ENCODE measurements at regions not wholly inside any gene's neighbourhood (a gene's known extent, or its start where the extent isn't known, plus 50 kb on each side); places are given as distances from the start of the nearest gene placed in this dataset.

DNA sequence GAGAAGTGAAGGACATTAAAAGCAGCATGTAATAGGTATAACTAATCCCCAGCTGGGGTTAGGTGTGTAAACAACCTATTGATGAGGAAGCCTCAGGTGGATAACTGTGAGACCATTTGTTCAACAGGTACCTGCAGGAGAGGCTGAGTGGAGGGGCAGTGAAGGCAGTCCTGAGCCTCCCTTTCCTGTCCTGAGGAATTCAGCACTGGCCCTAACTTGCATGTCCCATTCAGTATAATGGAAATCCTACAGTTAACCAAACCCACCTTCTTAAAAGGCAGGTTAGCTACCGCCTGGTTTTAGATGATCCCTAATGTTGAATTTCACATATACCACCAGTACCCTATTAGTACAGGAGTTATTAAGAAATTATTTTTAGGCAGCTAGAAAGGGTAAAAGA lies 225.9 kb upstream of the GOT2 start:
- TF ChIP-seq SIN3A (IDR thresholded peaks at IDR 0.05; ENCODE audit: borderline replicate concordance, insufficient read depth, low read length) (no peak), FOXP2 (optimal IDR thresholded peaks at IDR 0.05; ENCODE audit: borderline replicate concordance, extremely low read depth, extremely low read length, insufficient read depth) (no peak), POLR2AphosphoS5 (IDR thresholded peaks at IDR 0.05; ENCODE audit: low read depth, low read length) (no peak), TAF1 (IDR thresholded peaks at IDR 0.05; ENCODE audit: borderline replicate concordance, insufficient read depth, low read length) (no peak)
- TF ChIP-seq, protein P1, sequence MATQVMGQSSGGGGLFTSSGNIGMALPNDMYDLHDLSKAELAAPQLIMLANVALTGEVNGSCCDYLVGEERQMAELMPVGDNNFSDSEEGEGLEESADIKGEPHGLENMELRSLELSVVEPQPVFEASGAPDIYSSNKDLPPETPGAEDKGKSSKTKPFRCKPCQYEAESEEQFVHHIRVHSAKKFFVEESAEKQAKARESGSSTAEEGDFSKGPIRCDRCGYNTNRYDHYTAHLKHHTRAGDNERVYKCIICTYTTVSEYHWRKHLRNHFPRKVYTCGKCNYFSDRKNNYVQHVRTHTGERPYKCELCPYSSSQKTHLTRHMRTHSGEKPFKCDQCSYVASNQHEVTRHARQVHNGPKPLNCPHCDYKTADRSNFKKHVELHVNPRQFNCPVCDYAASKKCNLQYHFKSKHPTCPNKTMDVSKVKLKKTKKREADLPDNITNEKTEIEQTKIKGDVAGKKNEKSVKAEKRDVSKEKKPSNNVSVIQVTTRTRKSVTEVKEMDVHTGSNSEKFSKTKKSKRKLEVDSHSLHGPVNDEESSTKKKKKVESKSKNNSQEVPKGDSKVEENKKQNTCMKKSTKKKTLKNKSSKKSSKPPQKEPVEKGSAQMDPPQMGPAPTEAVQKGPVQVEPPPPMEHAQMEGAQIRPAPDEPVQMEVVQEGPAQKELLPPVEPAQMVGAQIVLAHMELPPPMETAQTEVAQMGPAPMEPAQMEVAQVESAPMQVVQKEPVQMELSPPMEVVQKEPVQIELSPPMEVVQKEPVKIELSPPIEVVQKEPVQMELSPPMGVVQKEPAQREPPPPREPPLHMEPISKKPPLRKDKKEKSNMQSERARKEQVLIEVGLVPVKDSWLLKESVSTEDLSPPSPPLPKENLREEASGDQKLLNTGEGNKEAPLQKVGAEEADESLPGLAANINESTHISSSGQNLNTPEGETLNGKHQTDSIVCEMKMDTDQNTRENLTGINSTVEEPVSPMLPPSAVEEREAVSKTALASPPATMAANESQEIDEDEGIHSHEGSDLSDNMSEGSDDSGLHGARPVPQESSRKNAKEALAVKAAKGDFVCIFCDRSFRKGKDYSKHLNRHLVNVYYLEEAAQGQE (IDR thresholded peaks at IDR 0.05; ENCODE audit: insufficient read depth in 1 of 2, low read depth in 2 of 2, low read length in 2 of 2), result no peak

DNA sequence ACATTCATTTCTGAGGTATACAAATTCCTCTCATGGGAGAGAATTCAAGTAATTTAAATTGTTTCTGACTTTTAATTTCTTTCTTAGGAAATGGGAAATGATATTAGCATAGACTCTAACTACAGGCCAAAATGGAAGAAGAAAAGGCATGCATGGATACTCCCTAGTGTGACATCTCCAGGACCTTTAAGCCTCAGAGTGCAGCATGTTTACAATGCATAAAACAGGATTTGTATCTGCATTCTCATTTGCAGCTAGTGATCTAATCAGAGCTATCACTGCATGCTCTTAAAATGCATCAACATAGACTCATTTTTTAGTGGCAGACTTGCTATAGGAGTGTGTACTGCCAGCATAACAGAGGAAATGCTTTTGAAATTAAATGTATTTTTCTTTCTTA lies 224.6 kb upstream of the GOT2 start:
- TF ChIP-seq TAF1 (IDR thresholded peaks at IDR 0.05; ENCODE audit: borderline replicate concordance, insufficient read depth, low read length), result no peak
- TF ChIP-seq FOXP2 (optimal IDR thresholded peaks at IDR 0.05; ENCODE audit: borderline replicate concordance, extremely low read depth, extremely low read length, insufficient read depth), result no peak
- TF ChIP-seq, protein P1 (IDR thresholded peaks at IDR 0.05; ENCODE audit: insufficient read depth in 1 of 2, low read depth in 2 of 2, low read length in 2 of 2), result no peak
- TF ChIP-seq SIN3A (IDR thresholded peaks at IDR 0.05; ENCODE audit: borderline replicate concordance, insufficient read depth, low read length), result no peak
- no peak for TF ChIP-seq POLR2AphosphoS5 (IDR thresholded peaks at IDR 0.05; ENCODE audit: low read depth, low read length)

DNA sequence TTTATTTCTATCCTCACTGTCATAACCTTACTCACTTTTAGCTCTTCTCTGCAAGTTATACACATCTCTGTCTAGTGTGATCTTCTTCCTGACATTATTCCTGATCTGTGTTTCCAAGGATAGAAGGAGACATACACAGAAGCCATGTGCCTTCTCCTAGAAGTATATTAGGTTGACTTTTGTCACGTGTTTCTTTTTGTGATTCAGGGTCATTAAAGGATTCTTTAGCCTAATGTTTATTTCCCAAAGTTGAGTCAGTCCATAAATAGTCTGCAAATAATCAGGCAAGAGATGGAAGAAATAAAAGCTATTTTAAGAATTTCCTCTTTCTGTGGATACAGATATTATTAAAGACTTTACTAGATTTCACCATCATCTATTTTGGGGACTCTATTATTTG lies 214.1 kb upstream of the GOT2 start:
- no peak for TF ChIP-seq TAF1 (IDR thresholded peaks at IDR 0.05; ENCODE audit: borderline replicate concordance, insufficient read depth, low read length)
- TF ChIP-seq SIN3A (IDR thresholded peaks at IDR 0.05; ENCODE audit: borderline replicate concordance, insufficient read depth, low read length), result no peak
- no peak for TF ChIP-seq FOXP2 (optimal IDR thresholded peaks at IDR 0.05; ENCODE audit: borderline replicate concordance, extremely low read depth, extremely low read length, insufficient read depth)
- TF ChIP-seq POLR2AphosphoS5 (IDR thresholded peaks at IDR 0.05; ENCODE audit: low read depth, low read length), result no peak
- TF ChIP-seq, protein P1 (IDR thresholded peaks at IDR 0.05; ENCODE audit: insufficient read depth in 1 of 2, low read depth in 2 of 2, low read length in 2 of 2), result no peak

DNA sequence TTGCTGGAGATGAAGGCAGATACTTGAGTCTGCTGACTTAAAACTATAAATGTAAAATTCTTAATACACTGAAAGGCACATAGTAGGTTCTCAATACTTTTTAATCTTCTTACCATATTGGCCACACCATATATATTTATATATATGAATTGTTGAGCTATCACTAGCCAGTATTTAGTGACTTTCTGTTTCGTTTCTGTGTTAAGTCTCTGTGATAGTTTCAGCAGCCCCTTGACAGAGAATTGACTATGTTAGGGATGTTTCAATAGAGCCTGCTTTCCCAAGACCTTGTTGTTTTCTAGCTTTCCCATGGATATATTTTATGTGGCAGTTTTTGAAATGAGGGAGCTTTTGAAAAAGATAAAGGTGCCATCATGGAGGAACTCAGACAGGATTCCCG lies 206.5 kb upstream of the GOT2 start:
- no peak for TF ChIP-seq POLR2AphosphoS5 (IDR thresholded peaks at IDR 0.05; ENCODE audit: low read depth, low read length)

DNA sequence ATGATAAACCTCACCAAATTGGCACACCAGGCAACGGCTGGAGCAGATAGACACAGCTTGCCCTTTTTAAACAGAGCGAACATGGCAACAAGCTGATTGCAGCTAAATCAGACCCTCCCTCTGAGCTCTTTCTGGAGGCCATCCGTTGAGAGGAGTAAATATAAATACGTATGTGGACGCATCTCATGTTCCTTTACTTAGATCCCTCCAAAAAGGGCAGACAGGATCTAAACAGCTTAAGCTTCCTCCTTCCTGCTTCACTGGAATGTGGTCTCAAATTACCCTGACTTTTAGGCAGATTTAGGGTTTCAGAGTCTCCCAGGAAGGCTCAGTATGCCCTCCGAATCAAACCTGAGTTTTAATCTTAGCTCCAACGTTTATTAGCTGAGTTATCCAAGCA lies 204.7 kb upstream of the GOT2 start:
- TF ChIP-seq SIN3A (IDR thresholded peaks at IDR 0.05; ENCODE audit: borderline replicate concordance, insufficient read depth, low read length) (no peak), TAF1 (IDR thresholded peaks at IDR 0.05; ENCODE audit: borderline replicate concordance, insufficient read depth, low read length) (no peak), FOXP2 (optimal IDR thresholded peaks at IDR 0.05; ENCODE audit: borderline replicate concordance, extremely low read depth, extremely low read length, insufficient read depth) (no peak), POLR2AphosphoS5 (IDR thresholded peaks at IDR 0.05; ENCODE audit: low read depth, low read length) (no peak)
- TF ChIP-seq, protein P1 (IDR thresholded peaks at IDR 0.05; ENCODE audit: insufficient read depth in 1 of 2, low read depth in 2 of 2, low read length in 2 of 2), result no peak

Data from PFSK-1 (cell line).